Choroid plexus epithelial cell (primary cell): ENCODE measurements at regions not wholly inside any gene's neighbourhood (a gene's known extent, or its start where the extent isn't known, plus 50 kb on each side); places are given as distances from the start of the nearest gene placed in this dataset.

Experiments
- DNase-seq: peaks from one replicate; pipeline ENCODE4 v3.0.0-alpha.2; 2010; ENCODE audit warnings: low read depth
- H3K4me3 ChIP-seq: 2 replicates; pipeline ENCODE4 v1.5.1; 2011; ENCODE audit warnings: low read depth, mild to moderate bottlenecking, control low read depth, low read length, moderate library complexity
- TF ChIP-seq, protein P1 (sequence below): conservative IDR thresholded peaks from 2 replicates; pipeline ENCODE4 v1.5.1; 2011; ENCODE audit warnings: low read depth, mild to moderate bottlenecking, control low read depth, inconsistent platforms, low read length, moderate library complexity

DNA sequence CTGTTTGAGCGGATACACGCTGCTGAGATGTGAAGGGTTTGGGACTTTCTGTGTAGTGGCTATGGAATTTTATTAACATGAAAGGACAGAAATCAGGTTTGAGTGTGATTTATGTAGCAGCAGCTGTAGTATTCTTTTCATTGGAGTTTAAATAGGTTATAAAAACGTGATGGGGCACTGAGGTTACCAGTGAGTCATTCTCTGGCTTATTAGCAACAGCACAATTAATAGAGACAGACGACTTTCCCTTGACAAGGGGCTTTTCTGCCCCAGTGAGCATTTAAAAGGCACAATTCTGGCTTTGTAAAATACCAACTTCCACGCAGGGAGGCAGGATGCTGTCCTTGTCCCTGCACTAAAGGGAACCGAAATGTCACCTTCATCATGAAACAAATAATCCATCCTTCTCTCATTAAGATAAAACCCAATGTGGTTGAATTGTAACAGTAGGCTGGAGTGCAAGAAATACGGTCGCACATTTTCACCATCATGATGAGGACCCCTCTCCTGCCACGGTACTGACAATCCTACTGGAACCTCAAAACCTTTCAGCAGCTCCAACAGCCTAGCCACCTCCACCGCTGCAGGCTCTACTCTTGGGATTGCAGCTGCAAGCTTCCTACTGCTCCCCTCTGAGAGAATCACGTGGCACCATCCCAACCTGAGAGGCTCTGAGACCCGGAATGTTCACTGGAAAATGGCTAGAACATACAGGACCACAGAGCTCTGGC, 293.9 kb downstream of the IRX1 start:
- no peak for DNase-seq
- H3K4me3 ChIP-seq = no peak overlapping the region
- TF ChIP-seq, protein P1, sequence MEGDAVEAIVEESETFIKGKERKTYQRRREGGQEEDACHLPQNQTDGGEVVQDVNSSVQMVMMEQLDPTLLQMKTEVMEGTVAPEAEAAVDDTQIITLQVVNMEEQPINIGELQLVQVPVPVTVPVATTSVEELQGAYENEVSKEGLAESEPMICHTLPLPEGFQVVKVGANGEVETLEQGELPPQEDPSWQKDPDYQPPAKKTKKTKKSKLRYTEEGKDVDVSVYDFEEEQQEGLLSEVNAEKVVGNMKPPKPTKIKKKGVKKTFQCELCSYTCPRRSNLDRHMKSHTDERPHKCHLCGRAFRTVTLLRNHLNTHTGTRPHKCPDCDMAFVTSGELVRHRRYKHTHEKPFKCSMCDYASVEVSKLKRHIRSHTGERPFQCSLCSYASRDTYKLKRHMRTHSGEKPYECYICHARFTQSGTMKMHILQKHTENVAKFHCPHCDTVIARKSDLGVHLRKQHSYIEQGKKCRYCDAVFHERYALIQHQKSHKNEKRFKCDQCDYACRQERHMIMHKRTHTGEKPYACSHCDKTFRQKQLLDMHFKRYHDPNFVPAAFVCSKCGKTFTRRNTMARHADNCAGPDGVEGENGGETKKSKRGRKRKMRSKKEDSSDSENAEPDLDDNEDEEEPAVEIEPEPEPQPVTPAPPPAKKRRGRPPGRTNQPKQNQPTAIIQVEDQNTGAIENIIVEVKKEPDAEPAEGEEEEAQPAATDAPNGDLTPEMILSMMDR = no peak

DNA sequence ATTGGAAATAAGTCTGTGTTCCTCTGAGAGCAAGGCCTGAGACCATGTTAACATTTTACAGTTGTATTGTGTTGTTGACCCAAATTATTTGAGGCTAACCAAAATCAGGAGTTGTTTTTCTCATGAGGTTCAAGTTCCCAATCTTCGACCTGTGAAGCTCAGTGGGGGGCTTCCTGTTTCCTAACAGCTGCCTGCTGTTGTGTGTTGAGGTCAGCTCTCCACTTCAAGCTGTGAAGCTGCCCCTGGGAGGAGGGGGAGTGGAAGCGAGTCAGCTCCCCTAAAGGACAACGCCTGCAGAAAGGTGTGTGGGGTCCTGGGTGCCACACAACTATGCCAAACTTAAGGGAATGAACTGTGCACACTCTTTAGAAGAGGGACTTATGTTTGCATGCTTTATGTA, 295.5 kb downstream of the IRX1 start:
- TF ChIP-seq, protein P1 = no peak
- no peak overlapping the region for H3K4me3 ChIP-seq
- DNase-seq = no peak

DNA sequence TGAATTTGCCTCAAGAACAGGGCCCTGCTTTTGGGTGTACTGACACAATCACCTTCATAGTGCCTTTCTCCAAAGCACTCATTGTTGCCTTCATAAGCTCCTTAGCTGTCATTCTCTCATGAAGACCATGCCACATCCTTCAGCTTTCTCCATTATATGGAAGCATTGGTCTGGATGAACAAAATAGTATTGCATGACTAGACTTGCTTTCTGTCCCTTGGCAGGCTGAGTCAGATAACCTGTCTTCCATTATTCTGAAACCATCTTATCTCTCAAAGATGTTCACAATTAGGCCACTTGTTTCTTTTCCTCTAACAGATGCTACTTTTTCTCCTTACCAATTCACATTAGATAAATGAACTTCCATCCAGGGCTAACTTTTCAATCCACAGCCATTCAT, 297.9 kb downstream of the IRX1 start:
- no peak for DNase-seq
- TF ChIP-seq, protein P1 = no peak
- no peak overlapping the region for H3K4me3 ChIP-seq

DNA sequence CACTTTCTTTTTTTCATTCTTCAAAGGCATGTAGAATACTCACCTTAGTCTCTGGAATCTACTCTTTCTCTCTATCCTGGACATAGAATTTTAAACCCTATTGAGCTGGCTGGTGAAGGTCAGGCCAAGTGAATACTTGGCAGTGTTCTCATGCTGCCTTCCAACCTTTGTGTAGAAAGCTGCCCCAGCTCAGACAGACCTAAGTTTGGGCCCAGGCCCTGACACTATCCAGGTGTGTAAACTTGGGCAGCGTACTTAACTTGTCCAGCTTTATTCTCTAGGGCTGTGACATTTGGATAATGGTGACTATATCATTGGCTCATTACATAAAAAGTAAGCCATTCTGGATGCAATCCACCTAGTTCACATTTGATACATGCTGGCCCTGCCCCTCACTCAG, 298.3 kb downstream of the IRX1 start:
- TF ChIP-seq, protein P1 = no peak
- no peak for DNase-seq

DNA sequence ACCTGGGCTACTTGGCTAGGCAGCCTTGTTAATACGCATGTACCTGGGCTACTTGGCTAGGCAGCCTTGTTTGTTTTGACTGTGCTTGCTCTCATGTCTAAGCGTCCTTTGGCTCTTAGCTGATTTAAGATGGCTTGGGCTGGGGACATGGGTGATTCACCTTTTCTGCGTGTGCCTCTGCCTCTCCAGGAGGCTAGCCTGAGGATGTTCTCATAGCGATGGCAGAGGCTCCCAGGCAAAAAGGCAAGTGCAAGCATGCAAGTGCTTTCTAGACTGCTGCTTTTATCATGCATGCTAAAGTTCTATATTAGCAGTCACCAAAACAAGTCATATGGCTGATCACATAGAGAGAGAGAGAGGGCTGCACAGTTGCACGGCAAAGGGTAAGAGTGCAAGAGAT, 300.5 kb downstream of the IRX1 start:
- TF ChIP-seq, protein P1 = no peak
- no peak overlapping the region for H3K4me3 ChIP-seq
- DNase-seq = no peak

More for the DNA sequence above, 298.3 kb downstream of the IRX1 start:
- H3K4me3 ChIP-seq = no peak overlapping the region

DNA sequence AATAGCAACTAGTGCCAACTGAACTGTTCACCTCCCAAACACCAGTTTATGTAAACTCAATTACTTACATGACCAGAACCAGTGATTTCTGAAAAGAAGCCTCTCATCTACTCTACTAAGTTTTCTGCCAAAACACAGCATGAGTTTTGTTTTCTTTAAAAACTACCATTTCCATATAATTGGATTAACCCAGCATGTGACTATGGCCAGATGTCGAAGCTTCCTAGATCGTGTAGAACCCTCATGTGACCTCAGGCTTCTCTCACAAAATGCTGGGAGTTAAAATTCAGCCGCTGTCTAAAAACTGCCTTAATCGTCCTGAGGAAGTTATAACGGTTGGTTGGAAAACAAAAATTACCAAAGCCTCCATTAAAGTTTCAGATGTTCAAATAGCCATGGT, 303.5 kb downstream of the IRX1 start:
- TF ChIP-seq, protein P1 = no peak
- DNase-seq = no peak
- H3K4me3 ChIP-seq = no peak overlapping the region

DNA sequence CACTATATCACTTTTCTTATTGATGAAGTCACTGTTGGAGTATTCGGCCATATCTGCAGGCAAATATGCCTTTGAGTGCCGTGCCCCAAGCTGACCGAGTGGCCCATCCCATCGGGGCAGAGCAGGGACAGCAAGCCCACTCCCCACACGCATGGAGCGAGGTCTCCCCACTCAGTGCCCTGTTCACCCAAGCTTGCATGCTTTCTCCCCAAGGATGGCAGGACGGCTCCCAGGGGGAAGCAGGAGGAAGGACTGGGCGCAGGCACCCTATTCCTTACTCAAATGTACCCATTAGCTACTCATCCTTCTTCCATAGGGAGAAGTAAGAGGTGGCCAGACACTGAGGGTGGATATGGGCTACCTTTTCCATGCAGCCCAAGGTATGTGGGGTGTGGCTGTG, 309.0 kb downstream of the IRX1 start:
- DNase-seq = no peak
- TF ChIP-seq, protein P1 = no peak
- no peak overlapping the region for H3K4me3 ChIP-seq
